SK-MEL-5 (cell line): ENCODE measurements at regions not wholly inside any gene's neighbourhood (a gene's known extent, or its start where the extent isn't known, plus 50 kb on each side); places are given as distances from the start of the nearest gene placed in this dataset.
A peak's percentile ranks its signal among the peaks of the same experiment; 100 is the strongest.

Source experiments
- DNase-seq: peaks from one replicate; pipeline ENCODE4 v3.0.0-alpha.2; 2016; ENCODE audit warnings: low read depth, low spot score
- in situ Hi-C: cut with HindIII; loops from 2 replicates; pipeline ENCODE4 v1.10.0; 2016; ENCODE audit warnings: low sequenced_read_pairs, high pct_unique_total_duplicates, low pct_unique_long_range_greater_than_20kb

- DNase-seq: no peak
Observed at GRCh38 chr6:165881806-165882205, 218.8 kb upstream of the PDE10A start.

GRCh38 chr6:165880686-165881085 is 217.6 kb upstream of the PDE10A start:
- DNase-seq: no peak
- in situ Hi-C loops: no loop called here

More at GRCh38 chr6:165881806-165882205, 218.8 kb upstream of the PDE10A start:
- in situ Hi-C loops: no loop called here

- in situ Hi-C loops: no loop called here
Observed at GRCh38 chr6:165877773-165878172, 214.7 kb upstream of the PDE10A start.

GRCh38 chr6:165877192-165877591 is 214.2 kb upstream of the PDE10A start:
- in situ Hi-C loops: no loop called here

More at GRCh38 chr6:165877773-165878172, 214.7 kb upstream of the PDE10A start:
- DNase-seq: no peak

GRCh38 chr6:165876588-165876987 is 213.5 kb upstream of the PDE10A start:
- in situ Hi-C loops: no loop called here
- DNase-seq: no peak

More at GRCh38 chr6:165877192-165877591, 214.2 kb upstream of the PDE10A start:
- DNase-seq: no peak

- DNase-seq: no peak
- in situ Hi-C loops: no loop called here
Observed at GRCh38 chr6:165875946-165876345, 212.9 kb upstream of the PDE10A start.

- in situ Hi-C loops: no loop called here
- DNase-seq: no peak
Observed at GRCh38 chr6:165873976-165874375, 210.9 kb upstream of the PDE10A start.

GRCh38 chr6:165872811-165873210 is 209.8 kb upstream of the PDE10A start:
- in situ Hi-C loops: no loop called here
- no peak for DNase-seq

- in situ Hi-C loops: no loop called here
- DNase-seq: peak; percentile 57
Observed at GRCh38 chr6:165872311-165872710, 209.3 kb upstream of the PDE10A start.

GRCh38 chr6:165871571-165871970 is 208.5 kb upstream of the PDE10A start:
- in situ Hi-C loops: no loop called here
- no peak for DNase-seq

GRCh38 chr6:165869526-165869925 is 206.5 kb upstream of the PDE10A start:
- in situ Hi-C loops: no loop called here
- no peak for DNase-seq

- no peak for DNase-seq
- in situ Hi-C loops: no loop called here
Observed at GRCh38 chr6:165864925-165865324, 201.9 kb upstream of the PDE10A start.

GRCh38 chr6:165864218-165864617 is 201.2 kb upstream of the PDE10A start:
- no peak for DNase-seq
- in situ Hi-C loops: no loop called here

GRCh38 chr6:165863801-165864200 is 200.8 kb upstream of the PDE10A start:
- in situ Hi-C loops: no loop called here
- no peak for DNase-seq

- DNase-seq: no peak
- in situ Hi-C loops: no loop called here
Observed at GRCh38 chr6:165862813-165863212, 199.8 kb upstream of the PDE10A start.

GRCh38 chr6:165861226-165861625 is 198.2 kb upstream of the PDE10A start:
- no peak for DNase-seq
- in situ Hi-C loops: no loop called here

- in situ Hi-C loops: no loop called here
- DNase-seq: peak; percentile 34
Observed at GRCh38 chr6:165858586-165858985, 195.5 kb upstream of the PDE10A start.

GRCh38 chr6:165855856-165856255 is 192.8 kb upstream of the PDE10A start:
- no peak for DNase-seq
- in situ Hi-C loops: no loop called here

- DNase-seq: no peak
- in situ Hi-C loops: no loop called here
Observed at GRCh38 chr6:165854863-165855593, 192.0 kb upstream of the PDE10A start.
